ENCODE measurements at regions not wholly inside any gene's neighbourhood (a gene's known extent, or its start where the extent isn't known, plus 50 kb on each side); places are given as distances from the start of the nearest gene placed in this dataset.
A peak's percentile ranks its signal among the peaks of the same experiment; 100 is the strongest.

DNA sequence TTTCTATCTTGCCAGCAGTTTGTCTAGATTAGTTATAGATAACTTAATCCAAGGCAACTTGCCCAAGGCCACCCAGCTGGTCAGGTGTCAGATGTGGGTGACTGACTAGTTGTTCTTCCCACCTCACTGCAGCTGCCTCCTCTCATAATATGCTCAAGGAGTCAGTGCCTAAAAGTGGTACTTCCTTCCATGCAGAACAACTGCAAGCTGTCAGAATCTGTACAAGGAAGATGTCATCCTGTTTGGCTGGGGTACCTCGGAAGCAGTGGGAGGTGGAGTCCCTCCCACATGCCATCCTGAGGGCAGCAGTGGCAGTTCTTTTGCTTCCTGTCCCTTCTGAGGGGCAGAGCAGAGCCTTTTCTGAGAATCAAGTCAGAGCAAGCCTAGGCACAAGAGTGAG, 193.2 kb upstream of the RFC3 start:
- Histone ChIP-seq H3K4me3 (no peak overlapping the region), H3K9me3 (no peaks in the 10 kb centered on the region), H3K36me3 (no peaks in the 10 kb centered on the region), H3K27me3 (no peaks in the 10 kb centered on the region), H3K27ac (no peak overlapping the region), H3K4me1 (peaks cover 0 to under 1% (median 0%) of the 10 kb centered on the region in 4 donors)
- TF ChIP-seq, protein P1, sequence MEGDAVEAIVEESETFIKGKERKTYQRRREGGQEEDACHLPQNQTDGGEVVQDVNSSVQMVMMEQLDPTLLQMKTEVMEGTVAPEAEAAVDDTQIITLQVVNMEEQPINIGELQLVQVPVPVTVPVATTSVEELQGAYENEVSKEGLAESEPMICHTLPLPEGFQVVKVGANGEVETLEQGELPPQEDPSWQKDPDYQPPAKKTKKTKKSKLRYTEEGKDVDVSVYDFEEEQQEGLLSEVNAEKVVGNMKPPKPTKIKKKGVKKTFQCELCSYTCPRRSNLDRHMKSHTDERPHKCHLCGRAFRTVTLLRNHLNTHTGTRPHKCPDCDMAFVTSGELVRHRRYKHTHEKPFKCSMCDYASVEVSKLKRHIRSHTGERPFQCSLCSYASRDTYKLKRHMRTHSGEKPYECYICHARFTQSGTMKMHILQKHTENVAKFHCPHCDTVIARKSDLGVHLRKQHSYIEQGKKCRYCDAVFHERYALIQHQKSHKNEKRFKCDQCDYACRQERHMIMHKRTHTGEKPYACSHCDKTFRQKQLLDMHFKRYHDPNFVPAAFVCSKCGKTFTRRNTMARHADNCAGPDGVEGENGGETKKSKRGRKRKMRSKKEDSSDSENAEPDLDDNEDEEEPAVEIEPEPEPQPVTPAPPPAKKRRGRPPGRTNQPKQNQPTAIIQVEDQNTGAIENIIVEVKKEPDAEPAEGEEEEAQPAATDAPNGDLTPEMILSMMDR (IDR thresholded peaks at IDR 0.05): no peak
- no peak for TF ChIP-seq EP300 (IDR thresholded peaks at IDR 0.05)
- TF ChIP-seq POLR2A (IDR thresholded peaks at IDR 0.05): no peak
- 50 to 57% methylated on average over 1 of the region's 1 CpG for WGBS, 2 donors
- DNase-seq (ENCODE audit: low spot score in 2 of 2): no peak

DNA sequence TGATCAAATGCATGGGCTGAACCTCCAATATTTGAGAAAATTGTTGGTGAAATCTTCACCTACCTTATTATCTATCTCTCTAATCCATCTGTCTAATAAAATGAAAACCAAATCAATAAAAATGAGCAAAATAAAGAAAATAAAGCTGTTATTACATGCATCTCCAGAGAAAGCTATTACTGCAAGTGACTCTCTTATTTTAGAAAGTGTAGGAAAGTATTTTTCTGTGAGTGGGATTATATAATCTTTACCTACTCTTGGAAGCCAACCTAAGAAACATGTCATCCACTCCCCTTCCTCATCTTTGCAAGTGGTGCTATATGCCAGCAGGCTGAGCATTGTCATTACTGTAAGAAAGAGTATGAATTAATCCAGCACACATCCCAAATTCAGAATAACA, 191.5 kb upstream of the RFC3 start:
- TF ChIP-seq, protein P1 (IDR thresholded peaks at IDR 0.05): no peak
- no peak for DNase-seq (ENCODE audit: low spot score in 2 of 2)
- no peak overlapping the region for H3K27ac ChIP-seq
- no peak overlapping the region for H3K4me3 ChIP-seq
- no peaks in the 10 kb centered on the region for H3K9me3 ChIP-seq
- H3K4me1 ChIP-seq: peaks cover 0 to 3% (median 0%) of the 10 kb centered on the region in 4 donors
- no peaks in the 10 kb centered on the region for H3K27me3 ChIP-seq
- no peaks in the 10 kb centered on the region for H3K36me3 ChIP-seq

DNA sequence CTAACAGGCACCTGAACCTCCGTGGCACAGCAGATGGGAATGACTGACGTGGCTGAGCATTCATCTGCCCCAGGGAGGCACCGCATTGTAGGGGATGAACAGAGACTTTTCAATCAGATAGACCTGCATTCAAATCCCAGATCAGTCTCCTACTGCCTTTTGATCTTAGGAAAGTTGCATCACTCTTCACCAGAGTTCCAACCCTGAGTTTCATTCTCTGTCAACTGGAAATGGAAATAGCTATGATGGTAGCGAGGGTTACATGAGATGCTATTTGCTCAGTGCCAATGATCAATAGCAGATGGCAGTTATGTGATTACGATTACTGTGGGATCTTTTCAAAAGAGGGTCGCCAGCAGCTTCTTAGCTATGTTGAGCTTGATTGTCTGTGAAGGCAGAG, 189.3 kb upstream of the RFC3 start:
- WGBS, 2 donors: 92 to 95% methylated on average over 6 of the region's 6 CpGs
- no peak for DNase-seq (ENCODE audit: low spot score in 2 of 2)
- H3K36me3 ChIP-seq: no peaks in the 10 kb centered on the region
- peaks cover 0 to 7% (median 0%) of the 10 kb centered on the region in 4 donors for H3K4me1 ChIP-seq
- H3K4me3 ChIP-seq: no peak overlapping the region
- H3K9me3 ChIP-seq: no peaks in the 10 kb centered on the region
- TF ChIP-seq, protein P1 (IDR thresholded peaks at IDR 0.05): no peak
- TF ChIP-seq EP300 (IDR thresholded peaks at IDR 0.05) (no peak), POLR2A (IDR thresholded peaks at IDR 0.05) (no peak)
- no peaks in the 10 kb centered on the region for H3K27me3 ChIP-seq
- no peak overlapping the region for H3K27ac ChIP-seq

DNA sequence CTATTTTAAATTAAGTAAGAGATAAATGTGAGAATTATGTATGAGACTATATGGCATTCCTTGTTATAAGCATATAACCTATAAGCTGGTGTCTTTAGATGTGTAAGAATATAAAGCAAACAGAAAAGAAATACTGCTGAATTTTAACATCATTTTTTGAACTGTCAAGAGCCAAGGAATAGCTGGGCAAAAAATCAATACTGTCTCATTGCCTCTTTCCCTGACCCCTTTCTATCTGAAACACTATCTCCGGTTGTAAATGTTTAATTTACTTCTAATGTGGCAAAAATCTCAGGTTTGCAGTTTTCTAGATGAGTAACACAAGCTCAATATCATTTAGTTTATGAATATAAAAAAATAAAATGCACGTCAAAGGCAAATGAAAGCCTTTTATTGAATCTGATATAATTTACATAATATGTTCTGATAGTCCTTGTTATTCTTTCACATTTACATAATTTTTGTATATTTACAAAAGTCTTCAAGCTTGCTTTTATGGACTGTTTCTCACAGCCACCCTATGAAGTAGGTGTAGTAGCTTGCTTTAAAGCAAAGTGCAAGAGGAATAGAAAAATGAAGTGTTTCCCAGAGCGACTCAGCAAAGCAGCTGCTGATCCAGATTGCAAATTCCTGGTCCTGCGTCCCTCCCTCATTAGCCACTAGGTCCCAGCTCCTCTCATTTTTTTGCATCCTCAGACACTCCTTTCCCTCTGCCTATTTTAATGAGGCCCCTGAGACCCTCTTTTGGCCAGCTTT, 188.2 kb upstream of the RFC3 start:
- DNase-seq (ENCODE audit: low spot score in 2 of 2): no peak
- Histone ChIP-seq H3K27ac (no peak overlapping the region), H3K4me1 (peaks cover 0 to 18% (median 0%) of the 10 kb centered on the region in 4 donors), H3K36me3 (no peaks in the 10 kb centered on the region), H3K27me3 (no peaks in the 10 kb centered on the region), H3K4me3 (no peak overlapping the region), H3K9me3 (no peaks in the 10 kb centered on the region)
- 48 to 57% methylated on average over 4 of the region's 4 CpGs for WGBS, 2 donors
- no peak for TF ChIP-seq POLR2A (IDR thresholded peaks at IDR 0.05)
- TF ChIP-seq, protein P1 (IDR thresholded peaks at IDR 0.05): no peak
- TF ChIP-seq EP300 (IDR thresholded peaks at IDR 0.05): no peak

DNA sequence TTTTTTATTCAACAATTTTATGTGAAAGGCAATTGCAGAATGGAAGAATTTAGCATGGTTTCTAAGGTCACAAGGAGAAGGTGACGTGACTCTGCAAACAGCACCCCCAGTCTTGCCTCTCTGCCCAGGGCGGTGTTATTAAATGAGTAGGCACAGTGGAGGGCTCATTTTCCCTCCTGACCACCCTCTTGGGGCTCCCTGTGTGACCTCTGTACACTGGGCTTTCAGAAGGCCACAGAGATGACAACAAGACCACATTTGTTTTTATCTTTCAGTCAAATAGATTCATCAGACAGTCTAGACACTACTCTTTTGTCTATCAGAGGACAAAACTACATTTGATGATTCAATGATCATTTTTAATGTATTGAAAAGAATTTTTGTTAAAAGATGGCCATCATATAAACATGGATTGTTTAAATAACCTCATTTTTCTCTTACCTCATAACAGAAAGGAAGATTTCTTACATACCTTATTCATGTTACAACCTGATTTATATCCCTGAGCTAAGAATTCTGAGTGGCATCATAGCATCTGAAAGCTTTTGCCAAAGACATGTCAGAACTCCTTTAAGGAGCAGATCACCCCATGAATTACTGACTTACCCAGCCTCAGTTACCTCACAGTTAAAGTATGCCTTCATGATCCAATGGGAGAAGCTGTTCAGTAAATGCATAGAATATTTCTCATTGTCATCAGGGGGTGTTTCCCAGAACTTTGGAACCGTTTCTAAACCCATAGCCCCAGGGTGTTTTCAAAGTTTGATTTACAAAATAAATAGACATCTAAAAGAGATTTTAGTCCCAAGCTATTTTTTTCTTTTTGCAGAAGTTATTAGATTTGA, 184.0 kb upstream of the RFC3 start:
- TF ChIP-seq, protein P1 (IDR thresholded peaks at IDR 0.05): no peak
- TF ChIP-seq POLR2A (IDR thresholded peaks at IDR 0.05): no peak
- TF ChIP-seq EP300 (IDR thresholded peaks at IDR 0.05): no peak
- H3K27me3 ChIP-seq: no peaks in the 10 kb centered on the region
- no peak overlapping the region for H3K4me3 ChIP-seq
- peak overlapping the region in 2 of 4 donors; percentile 53 to 56 for H3K27ac ChIP-seq
- WGBS, 2 donors: 37 to 46% methylated on average over 3 of the region's 3 CpGs
- no peak for DNase-seq (ENCODE audit: low spot score in 2 of 2)
- H3K9me3 ChIP-seq: no peaks in the 10 kb centered on the region
- no peaks in the 10 kb centered on the region for H3K36me3 ChIP-seq
- peaks cover 0 to 23% (median 0%) of the 10 kb centered on the region in 4 donors for H3K4me1 ChIP-seq
